NCI-H460 (cell line): ENCODE measurements at regions not wholly inside any gene's neighbourhood (a gene's known extent, or its start where the extent isn't known, plus 50 kb on each side); places are given as distances from the start of the nearest gene placed in this dataset.

ENCODE experiments used
- DNase-seq: peaks from one replicate; pipeline ENCODE4 v3.0.0-alpha.2; 2016; ENCODE audit warnings: low read depth; ENCODE audit errors: extremely low read depth

DNA sequence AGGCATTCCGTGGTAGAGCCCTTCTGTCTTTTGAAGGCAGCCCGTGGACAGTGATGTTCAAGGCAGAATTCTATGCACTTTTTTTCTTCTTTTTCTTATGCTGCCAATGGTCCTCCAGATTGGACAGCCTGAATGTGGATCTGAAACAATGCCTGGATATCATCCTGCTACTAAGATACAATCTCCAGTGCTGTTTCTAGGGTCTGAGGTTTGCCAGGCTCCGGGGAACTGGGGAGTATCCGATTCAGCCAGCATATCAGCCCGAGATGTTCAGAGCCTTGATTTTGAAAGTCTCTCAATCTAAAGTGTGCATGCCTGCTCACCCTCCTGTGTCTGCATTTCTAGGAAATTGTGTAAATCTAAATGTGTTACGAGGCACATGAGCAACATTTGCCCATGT lies 103.8 kb upstream of the WWC1 start:
- DNase-seq, result no peak

DNA sequence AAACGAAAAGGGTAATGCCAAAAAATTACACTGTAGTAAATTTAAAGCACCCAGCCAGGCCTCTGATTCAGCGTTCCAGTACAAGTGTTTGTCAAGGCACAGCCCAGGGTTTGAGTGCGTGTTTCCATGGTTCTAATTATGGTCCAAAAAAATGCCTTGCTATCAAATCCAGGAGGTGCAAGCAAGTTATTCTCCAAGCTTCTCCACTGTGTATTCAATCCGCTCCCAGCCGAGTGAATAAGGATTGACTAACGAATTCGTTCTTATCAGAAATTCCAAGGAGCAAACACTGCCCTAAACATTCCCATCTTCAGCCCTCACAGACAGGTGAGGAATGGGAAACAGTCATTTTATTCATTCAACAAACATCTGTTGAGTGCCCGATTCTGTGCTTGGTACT lies 103.3 kb upstream of the WWC1 start:
- no peak for DNase-seq

DNA sequence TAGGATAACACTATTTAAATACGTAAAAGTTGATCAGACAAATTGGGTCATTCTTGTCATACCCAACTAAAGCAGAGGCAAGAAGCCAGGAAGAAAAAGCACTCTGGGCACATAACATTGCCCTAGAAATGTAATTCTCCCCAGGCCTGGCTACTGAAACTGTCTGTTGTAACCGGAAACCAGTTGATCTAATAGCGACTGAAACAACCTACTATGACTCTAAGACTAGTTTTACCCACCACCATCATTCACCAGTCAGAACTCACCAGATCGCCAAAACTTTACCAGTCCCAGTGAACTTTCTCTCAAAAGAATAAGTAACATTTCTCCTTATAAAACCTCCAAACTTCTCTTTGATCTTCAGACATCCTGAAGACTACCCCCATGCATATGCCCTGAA lies 99.3 kb upstream of the WWC1 start:
- no peak for DNase-seq

DNA sequence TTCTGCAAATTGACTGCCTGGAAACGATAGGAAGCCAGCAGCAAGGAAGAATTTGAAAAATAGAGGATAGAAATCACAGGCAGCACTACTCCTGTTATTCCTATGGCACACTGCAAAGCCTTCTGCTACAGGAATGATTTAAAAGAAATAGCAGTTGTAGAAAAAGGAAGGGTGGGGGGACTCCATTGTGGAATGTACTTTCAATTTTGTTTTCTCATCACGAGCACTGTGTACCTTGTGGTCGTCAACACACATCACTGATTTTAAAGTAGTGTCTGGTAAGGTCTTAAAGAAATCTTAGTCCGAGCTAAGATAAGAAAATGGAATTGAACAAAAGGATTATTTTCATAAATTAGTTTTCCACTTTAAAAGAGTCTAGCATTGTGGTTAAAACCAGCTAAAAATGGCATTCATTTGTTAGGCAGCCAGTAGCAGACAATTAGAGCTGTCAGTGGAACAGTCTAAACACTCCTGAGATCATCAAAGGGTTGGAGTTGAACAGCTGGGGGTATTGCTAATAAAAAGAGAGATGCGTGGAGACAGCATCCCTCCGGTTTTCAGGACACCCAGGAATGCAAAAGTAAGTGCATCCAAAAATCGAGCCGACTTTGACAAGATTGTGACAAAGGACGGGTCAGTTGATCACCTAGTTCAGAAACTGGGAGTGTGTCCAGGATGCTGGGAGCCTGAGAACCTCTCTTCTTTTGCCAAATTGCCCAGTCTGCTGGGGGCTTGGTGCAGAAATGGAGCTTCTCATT lies 97.8 kb upstream of the WWC1 start:
- DNase-seq, result no peak

DNA sequence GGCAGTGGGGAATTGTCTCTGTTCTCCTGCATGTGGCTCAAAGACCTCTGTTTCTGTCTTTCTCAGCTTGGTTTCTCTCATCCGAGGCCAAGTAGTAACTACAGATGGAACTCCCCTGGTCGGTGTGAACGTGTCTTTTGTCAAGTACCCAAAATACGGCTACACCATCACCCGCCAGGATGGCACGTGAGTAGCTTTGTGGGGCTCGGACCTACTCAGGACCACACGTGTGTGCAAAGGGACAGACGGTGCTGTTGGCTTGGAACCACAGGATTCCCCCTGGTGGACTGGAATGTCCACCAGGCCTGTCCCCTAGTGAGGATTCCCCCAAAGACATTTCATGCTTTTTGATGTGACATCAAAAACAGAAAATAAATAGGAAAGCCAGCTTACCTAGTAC lies 96.3 kb upstream of the WWC1 start:
- no peak for DNase-seq

DNA sequence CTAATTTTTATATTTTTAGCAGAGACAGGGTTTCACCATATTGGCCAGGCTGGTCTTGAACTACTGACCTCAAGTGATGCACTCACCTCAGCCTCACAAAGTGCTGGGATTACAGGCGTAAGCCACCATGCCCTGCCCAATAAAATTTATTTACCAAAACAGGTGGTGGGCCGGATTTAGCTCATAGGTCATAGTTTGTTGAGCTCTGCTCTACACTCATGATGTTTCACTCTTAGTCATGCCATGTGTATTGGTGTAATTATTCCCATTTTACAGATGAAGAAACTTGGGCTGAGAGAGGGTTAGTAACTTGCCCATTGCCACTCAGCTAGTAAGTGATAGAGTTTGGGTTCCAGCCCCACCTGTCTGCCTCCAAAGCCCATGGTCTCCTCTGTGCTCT lies 93.1 kb upstream of the WWC1 start:
- no peak for DNase-seq

DNA sequence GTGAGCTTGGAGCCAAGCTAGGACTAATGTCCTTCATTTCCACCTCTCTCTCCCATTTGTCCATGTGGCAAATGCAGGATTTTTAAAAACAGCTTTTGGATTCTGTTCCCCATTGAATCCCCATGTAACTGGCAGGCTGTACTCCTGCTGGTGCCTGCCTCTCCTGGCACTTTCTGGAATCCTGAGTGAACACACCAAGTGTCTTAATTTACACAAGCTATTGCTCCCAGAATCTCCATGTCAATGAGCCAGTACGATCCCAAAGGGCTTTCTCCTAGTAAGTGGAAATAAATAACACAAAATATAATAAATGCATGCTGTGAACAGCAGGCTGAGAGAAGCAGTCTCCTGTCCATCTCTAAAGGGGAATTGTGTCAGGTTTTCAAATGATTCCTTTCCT lies 88.4 kb upstream of the WWC1 start:
- DNase-seq, result no peak

DNA sequence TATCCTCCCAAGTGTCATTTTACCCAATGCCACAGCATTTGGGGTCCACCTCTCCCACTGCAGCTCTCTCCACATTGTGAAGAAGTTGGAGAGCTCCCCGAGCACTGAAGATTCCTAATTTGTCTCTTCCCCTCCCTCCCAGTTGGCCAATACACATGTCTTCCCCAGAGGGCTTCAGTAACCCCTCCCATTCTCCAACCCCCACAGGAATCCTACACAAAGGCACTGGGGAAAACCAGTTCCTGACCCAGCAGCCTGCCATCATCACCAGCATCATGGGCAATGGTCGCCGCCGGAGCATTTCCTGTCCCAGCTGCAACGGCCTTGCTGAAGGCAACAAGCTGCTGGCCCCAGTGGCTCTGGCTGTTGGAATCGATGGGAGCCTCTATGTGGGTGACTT lies 87.3 kb upstream of the WWC1 start:
- no peak for DNase-seq

DNA sequence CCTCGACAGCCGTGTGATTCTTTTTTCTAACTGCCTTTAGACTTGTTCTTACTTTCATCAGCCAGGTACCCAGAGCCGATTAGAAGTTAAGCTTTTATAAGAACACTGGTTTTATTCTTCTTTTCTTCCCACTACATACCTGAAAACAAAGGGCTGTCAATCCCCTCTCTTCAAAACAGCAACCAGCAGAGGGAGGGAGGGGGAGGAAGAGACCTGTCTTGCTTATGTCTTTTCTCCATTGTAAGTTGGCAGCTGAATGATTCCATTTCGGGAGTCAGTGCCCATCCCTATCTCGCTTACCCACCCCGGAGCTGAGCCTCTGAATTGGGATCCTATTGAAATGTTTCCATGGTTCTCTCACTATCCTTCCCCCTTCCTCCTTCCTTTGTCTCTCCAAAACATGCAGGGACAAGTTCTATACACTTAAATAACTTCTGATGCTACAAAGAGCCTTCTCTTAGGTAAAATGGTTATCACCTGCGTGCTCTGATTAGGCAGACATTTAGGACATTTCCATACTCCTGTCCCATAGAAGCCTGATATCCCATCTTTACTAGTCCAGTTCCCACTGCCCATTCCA lies 83.9 kb upstream of the WWC1 start:
- DNase-seq, result no peak

DNA sequence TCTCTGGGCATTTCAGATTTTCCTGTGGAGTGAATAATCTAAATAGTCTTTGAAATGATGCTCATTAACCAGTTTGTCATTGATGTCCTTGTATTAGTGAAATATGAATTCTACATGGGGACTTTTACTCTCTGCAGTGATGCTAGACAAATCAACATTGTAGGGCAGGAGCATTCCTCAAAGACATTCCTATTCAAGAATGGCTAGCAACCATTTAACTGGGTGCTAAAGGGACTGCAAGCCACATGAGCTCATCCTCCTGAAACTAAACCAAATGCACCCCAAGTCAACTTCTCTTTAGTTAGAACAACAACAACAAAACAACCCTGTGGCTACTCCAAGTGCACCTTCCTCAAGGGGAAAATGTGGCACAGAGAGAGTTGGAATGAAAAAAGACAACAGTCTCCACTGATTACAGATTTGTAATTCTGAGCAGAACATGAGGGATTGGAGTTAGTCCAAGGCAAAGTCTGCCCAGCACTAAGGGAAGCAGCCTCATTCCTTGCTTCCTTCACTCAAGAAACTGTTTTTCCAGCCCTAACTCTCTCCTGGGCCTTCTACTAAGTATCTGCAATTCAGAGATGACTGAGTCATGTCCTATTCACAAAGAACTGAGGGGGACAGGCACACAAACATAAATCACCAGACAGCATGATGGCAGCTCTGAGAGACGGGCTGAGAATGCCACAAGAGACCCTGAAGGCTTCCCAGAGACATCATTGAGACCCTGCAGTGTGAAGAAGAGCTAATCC lies 82.0 kb upstream of the WWC1 start:
- DNase-seq, result no peak

DNA sequence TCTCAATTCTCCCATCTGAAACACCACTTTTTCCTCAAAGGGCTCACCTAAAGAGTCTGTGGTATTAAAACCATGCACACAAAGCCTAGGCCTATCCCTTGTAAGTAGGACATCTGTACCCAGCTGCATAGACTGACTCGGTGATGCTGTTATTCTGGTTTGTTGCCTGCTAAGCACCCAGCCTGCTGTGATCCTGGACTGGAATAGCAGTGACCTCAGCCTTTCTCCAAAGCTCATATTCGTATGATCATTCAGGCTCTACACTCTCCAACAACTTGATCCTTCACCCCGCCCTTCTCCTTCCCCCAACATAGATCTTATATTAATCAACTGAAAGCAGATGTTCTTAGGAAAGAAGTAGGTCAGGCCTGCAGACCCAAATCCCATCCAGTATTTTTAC lies 81.4 kb upstream of the WWC1 start:
- DNase-seq, result no peak

DNA sequence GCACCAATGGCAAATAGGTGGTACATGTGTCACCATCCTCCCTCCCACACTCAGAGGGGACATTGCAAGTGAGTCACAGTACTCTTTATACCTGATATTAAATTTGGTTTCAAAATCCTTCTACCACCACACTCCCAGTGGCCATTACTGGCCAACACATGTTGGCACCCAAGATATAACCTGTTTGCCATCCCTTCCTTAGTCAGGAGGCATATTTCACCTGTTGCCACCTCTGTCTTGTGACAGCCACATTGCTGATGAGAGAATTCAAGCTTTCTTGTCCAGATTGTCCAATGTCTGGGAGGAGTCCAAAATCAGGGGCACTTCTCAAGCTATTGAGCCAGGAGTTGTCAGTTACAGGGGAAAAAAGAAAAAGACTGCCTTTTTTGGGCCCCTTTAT lies 80.2 kb upstream of the WWC1 start:
- no peak for DNase-seq

DNA sequence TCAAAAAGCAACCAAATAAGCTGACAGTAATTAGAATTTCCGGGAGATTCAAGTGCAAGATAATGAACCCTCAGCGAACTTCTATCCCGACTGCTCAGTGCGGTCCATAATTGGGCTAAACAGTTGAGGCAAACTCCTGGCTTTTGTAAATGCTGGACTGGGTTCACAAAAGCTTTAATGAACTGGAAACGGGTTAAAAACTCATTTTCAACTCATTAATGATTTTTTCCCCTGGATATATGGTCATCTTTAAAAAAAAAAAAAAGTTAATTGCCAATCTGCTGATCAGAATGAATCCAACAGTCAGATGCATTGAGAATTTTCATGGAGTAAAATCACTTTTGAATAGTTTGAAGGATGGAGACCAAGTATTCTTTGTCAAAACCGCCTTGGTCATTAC lies 79.5 kb upstream of the WWC1 start:
- no peak for DNase-seq

DNA sequence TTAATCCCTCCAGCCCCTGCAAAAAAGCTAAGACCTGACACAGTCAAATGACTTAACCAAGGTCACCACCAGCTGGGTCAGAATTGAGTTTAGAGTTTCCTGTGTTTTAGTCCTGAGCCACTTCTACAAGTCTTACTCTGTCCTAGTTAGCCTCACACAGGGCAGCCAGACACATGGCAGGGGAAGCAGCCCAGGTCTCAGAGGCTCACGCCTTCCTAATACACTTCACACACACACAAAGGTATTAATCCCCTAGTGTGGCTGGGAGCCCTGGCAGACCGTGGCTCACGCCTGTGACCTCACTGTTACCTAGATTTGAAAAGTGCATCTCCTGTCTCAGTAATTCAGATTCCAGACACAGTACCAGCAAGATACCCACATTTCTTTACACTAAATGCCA lies 77.4 kb upstream of the WWC1 start:
- no peak for DNase-seq

DNA sequence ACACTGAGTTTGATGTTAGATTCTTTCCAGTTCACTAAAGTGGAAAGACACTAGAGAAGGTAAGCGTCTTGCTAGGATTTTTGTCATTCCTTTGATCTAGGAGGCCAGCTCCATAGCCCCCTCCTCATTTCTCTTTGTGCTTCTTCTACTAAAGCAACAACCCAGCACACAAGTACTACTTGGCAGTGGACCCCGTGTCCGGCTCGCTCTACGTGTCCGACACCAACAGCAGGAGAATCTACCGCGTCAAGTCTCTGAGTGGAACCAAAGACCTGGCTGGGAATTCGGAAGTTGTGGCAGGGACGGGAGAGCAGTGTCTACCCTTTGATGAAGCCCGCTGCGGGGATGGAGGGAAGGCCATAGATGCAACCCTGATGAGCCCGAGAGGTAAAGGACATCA lies 76.6 kb upstream of the WWC1 start:
- no peak for DNase-seq

DNA sequence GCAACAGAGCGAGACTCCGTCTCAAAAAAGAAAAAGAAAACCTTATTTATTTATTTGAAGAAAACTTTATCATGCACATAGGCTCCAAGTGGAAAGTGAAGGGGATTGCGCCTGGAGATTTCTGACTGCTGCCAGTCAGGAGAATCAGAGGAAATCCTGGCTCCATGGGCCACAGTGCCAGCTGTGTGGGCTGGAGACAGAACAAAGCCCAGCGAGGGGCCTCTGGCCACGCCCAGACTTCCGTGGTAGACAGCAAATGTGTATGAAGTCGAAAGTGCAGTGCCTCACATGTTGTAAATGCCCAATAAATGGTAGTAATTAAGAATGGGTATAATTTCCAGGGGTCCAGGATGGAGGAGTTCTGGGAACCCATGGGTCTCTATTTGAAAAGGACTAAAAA lies 75.8 kb upstream of the WWC1 start:
- no peak for DNase-seq

DNA sequence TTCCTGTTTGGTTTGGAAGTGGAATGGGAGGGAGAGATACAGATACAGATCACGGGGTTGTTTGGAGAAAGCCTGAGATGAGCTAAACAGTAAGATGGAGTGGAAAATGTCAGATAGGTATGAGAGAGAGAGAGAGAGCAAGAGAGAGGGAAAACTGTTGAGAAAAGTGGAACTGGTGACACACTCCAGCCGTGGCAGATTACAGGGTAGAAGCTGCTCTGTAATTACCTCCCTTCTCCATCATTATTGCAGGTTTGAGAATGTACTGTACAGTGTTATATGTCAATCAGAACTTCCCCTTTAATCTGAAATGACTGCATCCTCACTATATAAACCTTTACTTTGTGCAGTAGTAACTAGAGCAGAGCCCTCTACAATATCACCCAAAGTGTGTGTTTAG lies 74.5 kb upstream of the WWC1 start:
- no peak for DNase-seq

DNA sequence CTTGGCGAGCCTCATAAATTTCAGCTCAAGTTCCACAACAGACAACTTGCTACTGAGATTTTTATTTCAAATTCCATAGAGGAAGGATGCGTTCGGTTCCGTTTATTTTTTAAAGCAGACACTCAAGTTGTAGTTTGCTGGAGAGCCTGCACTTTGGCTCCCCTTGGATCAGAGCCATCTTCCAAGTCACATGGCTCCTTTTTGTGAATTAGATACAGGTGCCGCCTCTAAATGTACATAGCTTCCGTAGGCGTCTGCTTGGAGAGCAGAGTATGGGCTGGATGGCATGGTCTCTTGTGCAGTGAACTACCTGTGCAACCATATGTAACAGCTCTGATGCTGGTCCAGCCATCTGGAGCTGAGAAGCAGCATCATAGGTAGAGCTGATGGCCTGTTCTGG lies 73.9 kb upstream of the WWC1 start:
- no peak for DNase-seq

DNA sequence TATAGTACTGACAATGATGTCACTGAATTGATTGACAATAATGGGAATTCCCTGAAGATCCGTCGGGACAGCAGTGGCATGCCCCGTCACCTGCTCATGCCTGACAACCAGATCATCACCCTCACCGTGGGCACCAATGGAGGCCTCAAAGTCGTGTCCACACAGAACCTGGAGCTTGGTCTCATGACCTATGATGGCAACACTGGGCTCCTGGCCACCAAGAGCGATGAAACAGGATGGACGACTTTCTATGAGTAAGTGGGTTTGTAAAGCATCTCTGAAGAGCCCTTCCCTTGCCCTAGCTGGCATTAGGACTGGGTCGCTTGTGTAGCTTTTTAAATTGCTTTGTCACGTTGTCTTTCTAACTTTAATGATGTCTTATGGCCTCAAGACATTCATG lies 72.7 kb upstream of the WWC1 start:
- DNase-seq, result no peak

DNA sequence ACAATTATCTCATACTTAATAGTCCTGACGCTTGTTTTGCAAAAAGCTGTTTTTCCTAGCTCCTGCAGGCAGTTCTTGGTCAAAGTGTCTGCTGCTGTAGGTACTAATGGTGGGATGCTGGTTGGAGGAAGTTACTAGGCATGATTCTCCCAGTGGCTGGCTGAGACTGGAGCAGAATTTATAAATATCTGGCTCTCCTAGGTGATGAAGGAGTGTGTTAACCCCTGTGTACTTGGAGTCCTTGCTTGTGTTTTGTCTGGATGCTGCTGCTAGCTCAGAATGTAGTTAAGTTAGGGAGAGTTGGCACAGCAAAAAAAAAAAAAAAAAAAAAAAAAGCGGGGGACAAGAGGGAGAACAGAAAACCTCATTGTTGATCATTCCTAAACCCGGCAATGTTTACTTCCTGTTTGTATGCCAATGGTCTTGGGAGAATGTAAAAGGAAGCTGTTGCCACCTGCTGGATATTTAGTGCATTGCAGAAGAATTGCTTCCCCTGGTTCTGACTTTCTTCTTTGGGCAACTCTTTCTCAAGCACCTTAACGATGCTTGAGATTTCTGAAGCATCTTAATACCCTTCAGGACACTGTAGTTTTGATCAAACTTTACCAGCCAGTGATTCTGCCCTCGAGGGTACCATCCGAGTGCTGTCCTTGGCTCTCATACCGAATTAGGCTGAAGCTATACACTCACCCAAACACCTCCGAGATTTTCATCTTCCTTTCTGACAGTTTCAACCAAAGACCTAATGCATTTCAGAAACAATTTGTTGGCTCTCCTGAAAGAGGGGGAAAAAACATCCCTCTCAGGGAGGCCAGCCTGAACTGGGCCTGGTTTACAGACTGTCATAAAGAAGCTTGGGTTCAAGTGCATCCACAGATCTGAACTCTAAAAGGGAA lies 71.7 kb upstream of the WWC1 start:
- DNase-seq, result peak; percentile 75

DNA sequence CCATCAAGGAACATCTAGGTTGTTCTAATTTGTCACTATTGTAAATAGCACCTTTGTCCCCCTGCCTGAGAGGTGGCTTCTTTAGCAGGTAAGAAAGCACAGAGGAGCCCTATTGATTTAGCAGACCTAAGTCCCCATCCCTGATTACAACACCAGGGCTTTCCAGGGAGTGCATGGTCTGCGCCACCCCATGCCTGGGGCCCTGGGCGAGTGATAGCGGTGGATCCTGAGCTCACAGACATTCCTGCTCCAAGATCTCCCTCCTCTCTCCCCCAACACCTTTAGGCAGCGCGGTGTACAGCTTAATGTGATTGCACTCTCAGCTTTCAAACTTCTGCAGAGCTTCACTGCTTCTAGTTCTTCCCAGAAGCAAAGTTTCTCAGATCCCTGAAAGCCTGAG lies 67.4 kb upstream of the WWC1 start:
- no peak for DNase-seq
